KOPT-K1 (cell line): ENCODE measurements at regions not wholly inside any gene's neighbourhood (a gene's known extent, or its start where the extent isn't known, plus 50 kb on each side); places are given as distances from the start of the nearest gene placed in this dataset.

Experiments used
- H3K27ac ChIP-seq: fragments of 200-600 bp; sonication (generic); 2 replicates; pipeline ENCODE4 v1.5.1; 2016; ENCODE audit warnings: antibody characterized with exemption, mild to moderate bottlenecking, low read depth, low read length; ENCODE audit not compliant: poor library complexity, severe bottlenecking
- H3K36me3 ChIP-seq: fragments of 200-600 bp; sonication (generic); 2 replicates; pipeline ENCODE4 v1.5.1; 2017; ENCODE audit warnings: antibody characterized with exemption, mild to moderate bottlenecking, low read length, moderate library complexity; ENCODE audit not compliant: insufficient read depth
- H3K9me3 ChIP-seq: fragments of 200-600 bp; sonication (generic); 2 replicates; pipeline ENCODE4 v1.5.1; 2017; ENCODE audit warnings: antibody characterized with exemption, low read length, mild to moderate bottlenecking; ENCODE audit not compliant: insufficient read depth, poor library complexity, severe bottlenecking

DNA sequence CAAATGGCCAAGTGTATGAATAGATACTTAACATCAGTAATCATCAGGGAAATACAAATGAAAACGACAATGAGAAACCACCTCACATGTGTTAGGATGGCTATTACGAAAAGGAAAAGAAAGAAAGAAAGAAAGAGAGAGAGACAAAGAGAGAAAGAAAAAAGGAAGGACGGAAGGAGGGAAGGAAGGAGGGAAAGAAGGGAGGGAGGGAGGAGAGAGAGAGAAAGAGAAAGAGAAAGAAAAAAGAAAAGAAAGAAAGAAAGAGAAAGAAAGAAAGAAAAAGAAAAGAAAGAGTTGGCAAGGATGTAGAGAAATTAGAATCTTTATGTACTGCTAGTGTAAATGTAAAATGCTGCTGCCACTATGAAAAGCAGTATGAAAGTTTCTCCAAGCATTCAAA lies 90.7 kb upstream of the DPT start:
- Histone ChIP-seq H3K36me3 (no peaks in the 10 kb centered on the region), H3K9me3 (no peaks in the 10 kb centered on the region)

DNA sequence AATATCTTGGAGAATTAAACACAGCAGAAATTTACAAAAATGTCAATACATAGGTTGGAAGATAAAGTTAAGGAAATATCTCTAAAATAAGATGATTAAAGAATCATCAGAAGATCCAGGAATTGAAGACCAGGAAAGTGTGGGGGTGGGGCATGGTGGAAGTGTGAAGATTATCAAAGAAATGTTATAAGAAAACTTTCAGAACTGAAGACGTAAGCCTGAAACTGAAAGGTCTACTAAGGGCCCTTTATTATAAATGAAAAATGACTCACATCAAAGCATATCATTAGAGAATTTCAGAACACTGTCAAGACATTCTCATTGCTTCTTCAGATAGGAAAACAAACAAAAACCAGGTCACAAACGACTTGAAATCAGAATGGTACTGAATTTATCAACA lies 92.4 kb upstream of the DPT start:
- no peaks in the 10 kb centered on the region for H3K9me3 ChIP-seq
- H3K36me3 ChIP-seq = no peaks in the 10 kb centered on the region
- H3K27ac ChIP-seq = no peak overlapping the region

More for the DNA sequence above, 90.7 kb upstream of the DPT start:
- no peak overlapping the region for H3K27ac ChIP-seq

DNA sequence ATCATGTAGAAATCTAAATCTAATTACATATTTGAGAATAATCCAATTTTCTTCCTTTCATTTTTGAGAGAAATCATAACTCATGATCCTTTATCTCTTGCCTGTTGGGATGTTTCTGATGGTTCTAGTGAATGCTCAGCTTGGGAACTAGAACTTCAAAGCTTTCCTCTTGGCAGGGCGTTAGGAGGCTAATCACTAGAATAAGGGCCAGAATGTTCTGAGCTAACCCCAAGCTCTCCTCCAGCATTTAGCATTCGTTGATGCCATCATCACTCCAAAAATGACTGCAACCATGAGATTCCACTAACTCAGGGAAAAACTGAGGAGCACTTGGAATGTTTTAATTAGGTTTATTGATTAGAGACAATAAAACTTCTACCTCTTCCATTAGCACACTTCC lies 93.9 kb upstream of the DPT start:
- no peak overlapping the region for H3K27ac ChIP-seq
- no peaks in the 10 kb centered on the region for H3K36me3 ChIP-seq
- no peaks in the 10 kb centered on the region for H3K9me3 ChIP-seq

DNA sequence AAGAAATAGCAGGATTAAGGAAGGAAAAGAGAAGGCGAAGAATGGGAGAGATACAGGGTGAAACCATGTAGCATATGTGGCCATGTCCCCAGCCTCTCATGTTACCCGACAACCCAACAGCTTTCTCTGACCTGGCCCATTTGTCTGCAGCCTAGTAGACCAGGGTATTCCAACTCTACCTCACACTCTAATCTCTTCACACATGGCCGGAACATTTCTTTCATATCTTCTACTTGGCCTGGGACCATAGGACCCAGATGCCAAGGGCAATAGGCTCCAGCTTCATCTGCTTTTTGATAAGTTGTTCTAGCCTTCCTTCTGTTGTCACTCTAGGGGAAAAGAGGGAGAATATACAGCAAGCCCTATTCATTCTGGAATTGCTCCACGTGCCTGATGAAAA lies 95.0 kb upstream of the DPT start:
- no peaks in the 10 kb centered on the region for H3K9me3 ChIP-seq
- H3K27ac ChIP-seq = no peak overlapping the region
- no peaks in the 10 kb centered on the region for H3K36me3 ChIP-seq

DNA sequence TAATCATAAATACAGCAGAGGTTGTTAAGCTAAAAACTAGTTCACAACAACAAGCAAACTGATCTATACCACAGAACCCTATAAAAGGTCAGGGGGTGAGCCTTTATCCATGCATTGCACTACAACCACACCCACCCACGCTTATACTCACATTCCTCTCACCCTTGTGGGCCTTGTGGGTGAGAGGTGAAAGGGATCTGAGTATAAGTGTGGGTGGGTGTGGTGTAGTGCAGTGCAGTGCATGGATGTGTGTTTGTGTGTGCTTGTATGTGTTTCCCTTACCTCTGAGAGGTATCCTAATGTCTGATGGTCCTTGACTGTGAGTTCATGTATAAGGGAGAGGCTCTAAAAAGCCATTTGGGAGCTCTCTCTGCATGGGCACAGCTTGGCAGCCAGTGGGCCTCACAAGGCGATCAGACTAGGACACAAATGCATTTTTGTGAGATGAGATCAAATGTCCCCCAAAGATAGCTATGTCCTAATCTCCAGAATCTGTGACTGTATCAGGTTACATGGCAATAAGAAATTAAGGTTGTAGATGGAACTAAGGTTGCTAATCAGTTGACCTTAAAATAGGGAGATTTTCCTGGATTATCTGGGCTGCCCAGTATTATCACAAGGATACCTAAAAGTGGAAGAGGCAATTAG lies 95.5 kb upstream of the DPT start:
- no peaks in the 10 kb centered on the region for H3K36me3 ChIP-seq
- no peak overlapping the region for H3K27ac ChIP-seq
- H3K9me3 ChIP-seq = no peaks in the 10 kb centered on the region

DNA sequence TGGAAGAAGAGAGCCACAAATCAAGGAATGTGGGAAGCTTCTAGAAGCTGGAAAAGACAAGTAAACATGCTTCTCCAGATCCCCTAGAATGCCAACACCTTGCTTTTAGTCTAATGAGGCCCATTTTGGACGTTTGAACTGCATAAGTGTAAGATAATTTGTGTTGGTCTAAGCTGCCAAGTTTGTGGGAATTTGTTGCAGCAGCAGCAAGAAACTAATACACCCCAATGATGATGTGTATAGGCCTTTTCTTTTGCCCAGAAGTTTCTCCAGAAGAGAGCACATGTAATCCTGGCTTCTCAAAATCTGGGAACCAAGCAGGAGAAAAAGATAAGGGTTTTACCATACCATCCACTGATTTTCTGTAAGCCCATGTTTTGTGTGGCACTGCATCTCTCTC lies 96.1 kb upstream of the DPT start:
- no peaks in the 10 kb centered on the region for H3K36me3 ChIP-seq
- H3K9me3 ChIP-seq = no peaks in the 10 kb centered on the region
- no peak overlapping the region for H3K27ac ChIP-seq

DNA sequence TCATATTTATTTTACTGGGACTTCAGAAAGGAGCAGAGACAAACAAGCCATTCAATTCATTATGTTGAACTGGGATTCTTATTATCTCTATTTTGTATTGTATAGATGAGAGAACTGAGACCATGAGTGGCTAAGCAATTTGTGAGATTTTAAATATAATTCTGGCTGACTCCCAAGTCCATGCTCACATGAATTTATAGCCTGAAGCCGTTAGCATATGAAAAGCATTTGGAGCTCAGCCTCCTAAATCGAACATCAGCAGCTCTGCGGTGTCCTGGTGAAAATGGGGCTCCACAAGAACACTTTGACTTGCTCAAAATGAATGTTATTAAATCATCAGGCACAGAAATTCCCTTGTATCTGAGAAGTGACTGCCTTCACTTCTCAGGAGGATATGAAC lies 96.8 kb upstream of the DPT start:
- H3K27ac ChIP-seq = no peak overlapping the region
- no peaks in the 10 kb centered on the region for H3K9me3 ChIP-seq
- no peaks in the 10 kb centered on the region for H3K36me3 ChIP-seq

DNA sequence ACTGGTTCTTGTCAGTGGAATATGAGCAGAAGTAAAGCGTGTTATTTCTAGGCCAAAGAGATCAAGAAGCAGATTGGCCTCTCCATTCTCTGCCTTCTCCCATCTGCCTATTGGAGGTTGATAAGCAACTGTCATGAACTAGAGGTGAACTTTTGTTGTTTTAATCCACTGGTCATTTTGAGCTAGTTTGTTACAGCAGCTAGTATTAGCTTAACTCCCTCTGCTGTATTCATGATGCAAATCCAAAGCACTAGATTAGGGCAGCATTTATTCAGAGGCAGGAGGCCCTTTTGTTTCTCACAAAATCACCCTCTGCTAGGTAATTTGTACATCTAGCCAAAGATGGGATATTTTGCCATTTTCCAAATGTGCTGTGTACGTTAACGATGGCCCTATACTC lies 97.3 kb upstream of the DPT start:
- H3K27ac ChIP-seq = no peak overlapping the region
- H3K9me3 ChIP-seq = no peaks in the 10 kb centered on the region
- no peaks in the 10 kb centered on the region for H3K36me3 ChIP-seq

DNA sequence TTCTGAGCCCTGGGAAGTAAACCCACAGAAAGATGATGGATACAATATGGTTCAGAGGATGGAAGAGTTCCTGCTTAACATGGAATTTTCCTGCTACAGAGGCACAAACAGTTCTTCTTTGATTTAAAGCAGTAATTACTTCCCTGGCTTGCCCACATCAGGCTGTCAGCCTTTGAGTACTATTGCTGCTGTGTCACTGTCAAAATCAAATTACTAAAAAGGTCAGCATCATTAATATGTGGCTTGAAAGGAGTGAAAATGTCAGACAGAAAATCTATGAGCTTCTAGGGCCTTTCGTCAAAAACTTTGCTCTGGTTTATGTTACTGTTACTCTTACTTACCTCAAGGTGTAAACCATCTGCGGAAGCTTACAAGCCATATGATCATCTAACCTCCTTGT lies 98.6 kb upstream of the DPT start:
- H3K9me3 ChIP-seq = no peaks in the 10 kb centered on the region
- no peaks in the 10 kb centered on the region for H3K36me3 ChIP-seq

DNA sequence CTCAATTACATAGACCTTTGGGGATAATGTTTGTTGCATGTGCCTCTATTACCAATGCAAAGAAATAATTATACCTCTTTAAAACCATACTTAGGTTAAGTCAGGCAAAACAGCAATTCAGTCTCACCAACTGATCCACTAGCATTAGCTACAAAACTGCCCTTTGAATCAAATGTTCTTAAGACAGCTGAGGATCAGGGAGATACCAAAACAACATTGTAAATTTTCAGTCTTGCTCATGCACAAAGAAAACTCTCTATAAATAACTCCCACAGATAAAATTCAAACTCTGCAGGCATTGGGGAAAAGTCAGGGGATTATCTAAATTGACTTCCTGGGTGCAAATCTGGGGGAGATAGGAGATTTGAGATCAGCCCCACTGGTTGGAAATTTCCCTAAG lies 100.9 kb upstream of the DPT start:
- Histone ChIP-seq H3K27ac (no peak overlapping the region), H3K9me3 (no peaks in the 10 kb centered on the region), H3K36me3 (no peaks in the 10 kb centered on the region)

More for the DNA sequence above, 98.6 kb upstream of the DPT start:
- H3K27ac ChIP-seq = no peak overlapping the region

DNA sequence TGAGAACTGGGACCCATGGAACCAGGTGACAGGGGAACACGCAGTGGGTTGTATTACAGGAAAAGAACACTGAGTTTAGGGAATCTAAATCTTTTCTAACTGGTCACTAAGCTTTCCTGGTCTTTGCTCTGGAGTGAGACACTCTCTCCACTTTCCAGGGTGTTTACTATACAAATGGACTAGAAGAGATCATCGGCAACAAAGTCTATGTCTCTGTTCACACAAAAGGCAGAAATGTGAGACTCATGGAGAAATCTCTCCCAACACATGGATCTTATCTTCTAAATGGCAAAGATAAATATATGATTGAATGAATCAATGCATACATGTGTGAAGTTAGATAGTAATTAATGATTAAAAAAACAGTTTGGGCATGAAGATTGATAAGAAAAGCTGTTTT lies 101.6 kb upstream of the DPT start:
- Histone ChIP-seq H3K36me3 (no peaks in the 10 kb centered on the region), H3K9me3 (no peaks in the 10 kb centered on the region), H3K27ac (no peak overlapping the region)

DNA sequence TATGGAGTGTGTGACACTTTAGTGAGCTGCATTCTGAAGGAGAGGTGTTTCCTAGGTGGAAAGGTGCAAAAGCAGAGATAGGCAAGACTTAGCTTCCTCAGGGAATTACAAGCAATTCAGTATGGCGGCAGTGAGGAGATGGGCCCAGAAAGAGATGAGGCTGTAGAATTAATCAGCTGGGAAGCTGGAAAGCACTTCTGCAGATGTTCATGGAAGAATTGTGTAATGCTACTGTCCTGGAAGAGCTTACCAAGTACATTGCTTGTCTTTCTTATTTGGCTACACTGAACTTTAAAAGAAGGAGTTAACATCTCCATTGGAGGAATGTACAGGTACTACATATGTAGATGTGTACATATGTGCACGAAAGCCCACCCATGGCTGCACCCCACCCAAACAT lies 103.7 kb upstream of the DPT start:
- Histone ChIP-seq H3K36me3 (no peaks in the 10 kb centered on the region), H3K9me3 (peaks cover 3% of the 10 kb centered on the region), H3K27ac (no peak overlapping the region)

DNA sequence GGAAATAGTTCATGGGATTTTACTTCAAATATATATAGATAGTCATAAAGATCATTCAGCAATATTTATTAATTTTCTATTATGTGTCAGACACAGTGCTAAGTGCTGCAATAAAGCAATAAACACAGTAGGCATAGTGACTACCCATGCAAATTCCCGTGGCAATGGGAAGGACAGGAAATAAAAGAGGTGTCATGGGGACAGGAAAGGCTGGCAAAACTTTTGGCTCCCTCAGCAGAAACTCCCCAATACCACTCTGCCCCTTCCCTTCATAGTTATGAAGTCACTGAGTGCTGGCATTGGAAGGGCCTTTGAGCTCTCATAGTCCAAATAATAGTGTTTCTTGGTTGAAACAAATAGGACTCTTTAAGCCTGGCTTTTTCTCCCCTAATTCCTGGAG lies 104.4 kb upstream of the DPT start:
- Histone ChIP-seq H3K27ac (no peak overlapping the region), H3K36me3 (no peaks in the 10 kb centered on the region), H3K9me3 (peaks cover 3% of the 10 kb centered on the region)

DNA sequence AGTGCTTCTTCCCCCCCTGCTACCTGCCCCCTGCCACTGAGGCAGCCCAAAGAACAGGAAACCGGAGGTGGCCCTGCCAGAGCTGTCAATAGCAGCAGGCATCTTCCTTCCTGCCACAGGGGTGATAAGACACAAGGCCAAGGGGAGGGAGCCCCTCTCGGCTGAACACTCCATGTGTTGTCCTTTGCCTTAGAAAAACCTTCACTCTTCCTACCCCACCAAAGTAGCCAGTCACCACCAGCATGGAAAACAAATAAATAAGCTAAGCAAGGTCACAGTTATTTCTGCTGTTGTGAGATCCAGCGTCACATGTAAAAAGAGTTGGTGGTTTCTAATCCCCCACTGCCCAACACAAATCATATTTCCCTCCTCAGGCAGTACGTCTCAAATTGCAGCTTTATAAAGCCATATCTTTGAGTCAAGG lies 104.8 kb upstream of the DPT start:
- Histone ChIP-seq H3K36me3 (no peaks in the 10 kb centered on the region), H3K27ac (no peak overlapping the region), H3K9me3 (peaks cover 3% of the 10 kb centered on the region)

DNA sequence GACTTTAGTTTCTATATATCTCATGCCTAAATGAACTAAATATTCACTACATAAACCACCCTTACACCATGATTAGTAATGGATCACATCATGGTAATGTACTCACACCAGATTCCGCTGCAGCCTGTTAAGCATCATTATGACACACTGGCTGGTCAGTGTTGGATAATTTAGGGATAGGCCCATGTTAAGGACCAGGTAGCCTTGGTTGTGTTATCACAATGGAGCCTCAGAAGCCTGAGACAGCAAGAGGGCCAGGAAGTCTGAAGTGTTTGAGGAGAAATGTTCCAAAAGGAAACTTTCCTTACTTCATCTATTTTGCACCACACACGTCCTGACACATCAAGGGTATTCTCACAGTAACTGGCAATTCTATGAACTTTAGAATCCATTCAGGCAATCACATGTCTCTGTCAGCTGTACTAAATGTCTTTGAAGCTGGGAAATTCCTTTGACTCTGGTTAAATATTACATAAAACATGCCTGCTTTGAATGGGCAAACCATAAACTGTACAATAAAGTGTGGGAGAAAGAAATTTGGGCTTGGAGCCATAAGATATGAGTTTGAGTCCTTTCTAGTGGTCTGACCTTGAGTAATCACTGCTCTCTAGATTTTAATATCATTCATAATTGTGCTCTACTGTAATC lies 105.3 kb upstream of the DPT start:
- peaks cover 3% of the 10 kb centered on the region for H3K9me3 ChIP-seq
- H3K27ac ChIP-seq = no peak overlapping the region
- no peaks in the 10 kb centered on the region for H3K36me3 ChIP-seq

DNA sequence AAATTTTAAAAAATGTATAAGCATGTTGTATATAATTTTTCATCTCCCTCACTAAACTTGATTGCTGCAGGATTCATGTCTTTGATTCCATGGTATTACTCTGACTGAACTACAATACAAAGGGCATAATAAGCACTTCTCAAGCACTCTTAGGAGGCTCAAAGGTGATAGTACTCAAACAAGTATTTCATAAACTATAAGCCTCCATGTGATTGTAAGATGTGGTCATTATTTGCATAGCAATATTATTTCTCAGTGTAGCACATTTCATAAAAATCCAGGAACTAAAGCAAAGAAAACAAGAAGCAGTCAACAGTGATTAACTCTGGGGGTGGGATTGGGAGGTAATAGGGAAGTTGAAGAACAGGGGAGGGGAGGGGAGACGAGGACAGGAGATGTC lies 106.2 kb upstream of the DPT start:
- H3K27ac ChIP-seq = no peak overlapping the region
- H3K36me3 ChIP-seq = no peaks in the 10 kb centered on the region
- peaks cover 3% of the 10 kb centered on the region for H3K9me3 ChIP-seq
